Right renal cortex interstitium (tissue), 3 donors: ENCODE measurements at regions not wholly inside any gene's neighbourhood (a gene's known extent, or its start where the extent isn't known, plus 50 kb on each side); places are given as distances from the start of the nearest gene placed in this dataset.

Experiments
- DNase-seq, 3 donors: peaks; one replicate each; pipeline ENCODE4 v3.0.0-alpha.2; 2013; ENCODE audit warnings: low read depth in 3 of 3, low spot score in 2 of 3

- no peak for DNase-seq
These were observed 856.8 kb upstream of the CELF2 start for GRCh38 chr10:10160821-10161312.

- DNase-seq, result no peak
These were observed 852.8 kb upstream of the CELF2 start for GRCh38 chr10:10164848-10165247.

GRCh38 chr10:10165415-10165814, 852.3 kb upstream of the CELF2 start:
- no peak for DNase-seq

GRCh38 chr10:10178476-10178875, 839.2 kb upstream of the CELF2 start:
- no peak for DNase-seq

- no peak for DNase-seq
These were observed 823.8 kb upstream of the CELF2 start for GRCh38 chr10:10193848-10194247.

GRCh38 chr10:10196701-10197100, 821.0 kb upstream of the CELF2 start:
- DNase-seq, result no peak

GRCh38 chr10:10197423-10197822, 820.2 kb upstream of the CELF2 start:
- no peak for DNase-seq

GRCh38 chr10:10198363-10198762, 819.3 kb upstream of the CELF2 start:
- no peak for DNase-seq

- no peak for DNase-seq
These were observed 813.3 kb upstream of the CELF2 start for GRCh38 chr10:10204415-10204814.

- DNase-seq, result no peak
These were observed 811.8 kb upstream of the CELF2 start for GRCh38 chr10:10205906-10206305.

GRCh38 chr10:10207538-10207937, 810.1 kb upstream of the CELF2 start:
- no peak for DNase-seq

GRCh38 chr10:10208196-10208595, 809.5 kb upstream of the CELF2 start:
- no peak for DNase-seq

- DNase-seq, result no peak
These were observed 808.5 kb upstream of the CELF2 start for GRCh38 chr10:10209167-10209566.

- DNase-seq, result no peak
These were observed 806.3 kb upstream of the CELF2 start for GRCh38 chr10:10211409-10211808.

- no peak for DNase-seq
These were observed 804.4 kb upstream of the CELF2 start for GRCh38 chr10:10213237-10213636.

GRCh38 chr10:10222304-10222841, 795.3 kb upstream of the CELF2 start:
- DNase-seq, result no peak

- DNase-seq, result no peak
These were observed 794.5 kb upstream of the CELF2 start for GRCh38 chr10:10223131-10223530.

GRCh38 chr10:10225136-10225676, 792.5 kb upstream of the CELF2 start:
- DNase-seq, result no peak

- DNase-seq, result no peak
These were observed 784.4 kb upstream of the CELF2 start for GRCh38 chr10:10233229-10233628.

GRCh38 chr10:10235003-10235402, 782.7 kb upstream of the CELF2 start:
- DNase-seq, result no peak

- no peak for DNase-seq
These were observed 770.1 kb upstream of the CELF2 start for GRCh38 chr10:10247585-10247984.

GRCh38 chr10:10256860-10257259, 760.8 kb upstream of the CELF2 start:
- DNase-seq, result no peak

- no peak for DNase-seq
These were observed 758.7 kb upstream of the CELF2 start for GRCh38 chr10:10259013-10259412.
